HG03565 (cell line): ENCODE measurements at regions not wholly inside any gene's neighbourhood (a gene's known extent, or its start where the extent isn't known, plus 50 kb on each side); places are given as distances from the start of the nearest gene placed in this dataset.

Experiments used
- ATAC-seq: cut with Tn5 transposase; IDR thresholded peaks from one replicate; pipeline ENCODE4 v1.9.1; 2021; ENCODE audit warnings: mild to moderate bottlenecking, moderate library complexity; ENCODE audit not compliant: unreplicated experiment

GRCh38 chr7:21200503-21200902, 227.4 kb upstream of the SP4 start:
- ATAC-seq, result no peak

- ATAC-seq, result no peak
These were observed 213.2 kb upstream of the SP4 start for GRCh38 chr7:21214657-21215056.

- ATAC-seq, result no peak
These were observed 212.6 kb upstream of the SP4 start for GRCh38 chr7:21215307-21215706.

GRCh38 chr7:21217365-21217764, 210.5 kb upstream of the SP4 start:
- ATAC-seq, result no peak

GRCh38 chr7:21218155-21218554, 209.7 kb upstream of the SP4 start:
- no peak for ATAC-seq

- ATAC-seq, result no peak
These were observed 206.8 kb upstream of the SP4 start for GRCh38 chr7:21221130-21221529.

GRCh38 chr7:21238400-21239116, 189.3 kb upstream of the SP4 start:
- ATAC-seq, result no peak

- no peak for ATAC-seq
These were observed 184.6 kb upstream of the SP4 start for GRCh38 chr7:21243265-21243664.

- no peak for ATAC-seq
These were observed 176.6 kb upstream of the SP4 start for GRCh38 chr7:21251151-21251800.

GRCh38 chr7:21253740-21254687, 173.9 kb upstream of the SP4 start:
- ATAC-seq, result no peak

GRCh38 chr7:21256310-21256877, 171.5 kb upstream of the SP4 start:
- ATAC-seq, result no peak

GRCh38 chr7:21260939-21261338, 166.9 kb upstream of the SP4 start:
- no peak for ATAC-seq

- peak; percentile 87 for ATAC-seq
These were observed 166.0 kb upstream of the SP4 start for GRCh38 chr7:21261627-21262594.

- no peak for ATAC-seq
These were observed 158.9 kb upstream of the SP4 start for GRCh38 chr7:21269021-21269420.

- no peak for ATAC-seq
These were observed 151.3 kb upstream of the SP4 start for GRCh38 chr7:21276471-21277035.

GRCh38 chr7:21278944-21279343, 148.9 kb upstream of the SP4 start:
- ATAC-seq, result no peak

- ATAC-seq, result no peak
These were observed 146.7 kb upstream of the SP4 start for GRCh38 chr7:21281193-21281592.

GRCh38 chr7:21293771-21294170, 134.1 kb upstream of the SP4 start:
- ATAC-seq, result no peak

- no peak for ATAC-seq
These were observed 128.1 kb upstream of the SP4 start for GRCh38 chr7:21299766-21300165.

- ATAC-seq, result no peak
These were observed 127.2 kb upstream of the SP4 start for GRCh38 chr7:21300692-21301091.
